Naive thymus-derived CD4-positive, alpha-beta T cell (primary cell): ENCODE measurements at regions not wholly inside any gene's neighbourhood (a gene's known extent, or its start where the extent isn't known, plus 50 kb on each side); places are given as distances from the start of the nearest gene placed in this dataset.

Experiments used
- ATAC-seq: fragments of 150-1000 bp; cut with Tn5 transposase; 2 replicates; pipeline ENCODE4 v1.10.0; 2021; ENCODE audit warnings: mild to moderate bottlenecking, moderate library complexity
- CTCF ChIA-PET: fragments of 350-600 bp; sonication (Branson Sonifier 250); formaldehyde crosslinking; loops from one replicate; lab custom pipeline; 2021; ENCODE audit warnings: antibody characterized with exemption; lab: Charles Lee
- POLR2A ChIA-PET: fragments of 350-600 bp; sonication (Branson Sonifier 250); formaldehyde crosslinking; loops from one replicate; lab custom pipeline; 2021; ENCODE audit warnings: antibody characterized with exemption, inconsistent platforms; lab: Charles Lee
- DNase-seq, 9 donors: peaks; one replicate each; pipeline versions ENCODE4 v3.0.0 to v3.0.0-alpha.2; 2020 to 2022; ENCODE audit warnings: mixed read lengths in 1 of 9
- H3K27ac ChIP-seq: one replicate; pipeline ENCODE4 v1.7.0; 2013; ENCODE audit warnings: mild to moderate bottlenecking, low read depth, low read length, moderate library complexity
- H3K27me3 ChIP-seq, 2 donors: one replicate each; pipeline ENCODE4 v1.7.0; 2013; ENCODE audit warnings: low read length in 2 of 2, mild to moderate bottlenecking in 2 of 2, moderate library complexity in 2 of 2; ENCODE audit not compliant: control insufficient read depth in 2 of 2, insufficient read depth in 2 of 2
- H3K36me3 ChIP-seq, 3 experiments: 1 replicate in 2 of 3; 2 replicates in 1 of 3; pipeline ENCODE4 v1.7.0; 2013; ENCODE audit warnings: low read length in 3 of 3, mild to moderate bottlenecking in 3 of 3, moderate library complexity in 1 of 3; ENCODE audit not compliant: insufficient read depth in 3 of 3, control insufficient read depth in 2 of 3
- H3K4me1 ChIP-seq, 2 donors: one replicate each; pipeline ENCODE4 v1.7.0; 2013; ENCODE audit warnings: low read length in 2 of 2, mild to moderate bottlenecking in 2 of 2, moderate library complexity in 1 of 2; ENCODE audit not compliant: control insufficient read depth in 2 of 2, insufficient read depth in 2 of 2
- H3K4me3 ChIP-seq: 2 replicates; pipeline ENCODE4 v1.7.0; 2013; ENCODE audit warnings: mild to moderate bottlenecking, low read length
- H3K9me3 ChIP-seq, 3 experiments: 1 replicate in 2 of 3; 2 replicates in 1 of 3; pipeline ENCODE4 v1.7.0; 2013; ENCODE audit warnings: low read length in 3 of 3; ENCODE audit not compliant: control insufficient read depth in 2 of 3
- H3K27ac Mint-ChIP-seq, 9 donors: one replicate each; pipeline ENCODE4 v1.8.0; 2020 to 2022; ENCODE audit warnings: mixed read lengths in 9 of 9, mild to moderate bottlenecking in 8 of 9, moderate library complexity in 5 of 9, inconsistent platforms in 2 of 9
- H3K27me3 Mint-ChIP-seq, 5 donors: one replicate each; pipeline ENCODE4 v1.8.0; 2021 to 2022; ENCODE audit warnings: mixed read lengths in 5 of 5, mild to moderate bottlenecking in 1 of 5
- H3K36me3 Mint-ChIP-seq, 5 donors: one replicate each; pipeline ENCODE4 v1.8.0; 2020 to 2022; ENCODE audit warnings: mixed read lengths in 5 of 5, mild to moderate bottlenecking in 3 of 5, inconsistent platforms in 1 of 5
- H3K4me1 Mint-ChIP-seq, 7 donors: one replicate each; pipeline ENCODE4 v1.8.0; 2020 to 2022; ENCODE audit warnings: mixed read lengths in 7 of 7, mild to moderate bottlenecking in 3 of 7, inconsistent platforms in 1 of 7
- H3K4me3 Mint-ChIP-seq, 10 donors: one replicate each; pipeline ENCODE4 v1.8.0; 2020 to 2022; ENCODE audit warnings: mild to moderate bottlenecking in 10 of 10, mixed read lengths in 10 of 10, moderate library complexity in 6 of 10, inconsistent platforms in 2 of 10
- H3K9me3 Mint-ChIP-seq, 11 donors: one replicate each; pipeline ENCODE4 v1.8.0; 2020 to 2022; ENCODE audit warnings: mixed read lengths in 11 of 11, mild to moderate bottlenecking in 4 of 11, inconsistent platforms in 1 of 11, moderate library complexity in 1 of 11
- intact Hi-C, 2 donors: fragments of 100-400 bp; cut with micrococcal nuclease; formaldehyde crosslinking; loops; one replicate each; pipeline ENCODE4 v1.15.1; 2023

- intact Hi-C loops = no loop called here
- no peak for DNase-seq
- H3K36me3 Mint-ChIP-seq = peaks cover 0 to 3% (median 0%) of the 10 kb centered on the region in 5 donors
- no peaks in the 10 kb centered on the region for H3K9me3 Mint-ChIP-seq
- no peaks in the 10 kb centered on the region for H3K9me3 ChIP-seq
- no peak overlapping the region for H3K4me3 ChIP-seq
- no peak overlapping the region for H3K27ac ChIP-seq
- CTCF ChIA-PET = interaction anchor here (0.9 kb wide), 1 partner anchor 274 kb away, joined by 3 read pairs; no protein-coding TSS in a partner anchor
- H3K4me1 ChIP-seq = no peaks in the 10 kb centered on the region
- ATAC-seq = no peak
- peaks cover 6 to 17% (median 11%) of the 10 kb centered on the region in 7 donors for H3K4me1 Mint-ChIP-seq
- H3K36me3 ChIP-seq = no peaks in the 10 kb centered on the region
- peaks cover 22 to 76% (median 45%) of the 10 kb centered on the region in 5 donors for H3K27me3 Mint-ChIP-seq
- no peak overlapping the region for H3K27ac Mint-ChIP-seq
- H3K4me3 Mint-ChIP-seq = no peak overlapping the region
- H3K27me3 ChIP-seq = peaks cover 0 to 5% of the 10 kb centered on the region in 2 donors
- POLR2A ChIA-PET = no interaction called here
These were observed 102.9 kb upstream of the FGF3 start for GRCh38 chr11:69922015-69922595.

- intact Hi-C loops = no loop called here
These were observed 103.4 kb upstream of the FGF3 start for GRCh38 chr11:69922596-69923111.

GRCh38 chr11:69923196-69923595, 104.0 kb upstream of the FGF3 start:
- peaks cover 0 to 2% (median 0%) of the 10 kb centered on the region in 11 donors for H3K9me3 Mint-ChIP-seq
- no peaks in the 10 kb centered on the region for H3K4me1 ChIP-seq
- peaks cover 0 to 3% (median 0%) of the 10 kb centered on the region in 5 donors for H3K36me3 Mint-ChIP-seq
- POLR2A ChIA-PET = no interaction called here
- no peak overlapping the region for H3K4me3 Mint-ChIP-seq
- H3K27me3 Mint-ChIP-seq = peaks cover 32 to 79% (median 48%) of the 10 kb centered on the region in 5 donors
- DNase-seq (no peak), ATAC-seq (no peak)
- no peaks in the 10 kb centered on the region for H3K36me3 ChIP-seq
- H3K4me3 ChIP-seq = no peak overlapping the region
- intact Hi-C loops = no loop called here
- no peak overlapping the region for H3K27ac ChIP-seq
- H3K9me3 ChIP-seq = no peaks in the 10 kb centered on the region
- peaks cover 0 to 5% of the 10 kb centered on the region in 2 donors for H3K27me3 ChIP-seq
- CTCF ChIA-PET = interaction anchor here (0.7 kb wide), 1 partner anchor 13 kb away, joined by 3 read pairs; no protein-coding TSS in a partner anchor
- peaks cover 6 to 17% (median 11%) of the 10 kb centered on the region in 7 donors for H3K4me1 Mint-ChIP-seq
- no peak overlapping the region for H3K27ac Mint-ChIP-seq

More at GRCh38 chr11:69922596-69923111, 103.4 kb upstream of the FGF3 start:
- Histone ChIP-seq H3K27ac (no peak overlapping the region), H3K36me3 (no peaks in the 10 kb centered on the region), H3K4me1 (no peaks in the 10 kb centered on the region), H3K27me3 (peaks cover 0 to 5% of the 10 kb centered on the region in 2 donors), H3K9me3 (no peaks in the 10 kb centered on the region), H3K4me3 (no peak overlapping the region)
- ATAC-seq (no peak), DNase-seq (no peak)
- ChIA-PET CTCF (interaction anchor here (0.9 kb wide), 1 partner anchor 273 kb away, joined by 3 read pairs; no protein-coding TSS in a partner anchor), POLR2A (no interaction called here)
- H3K4me3 Mint-ChIP-seq = no peak overlapping the region
- H3K9me3 Mint-ChIP-seq = peaks cover 0 to 2% (median 0%) of the 10 kb centered on the region in 11 donors
- peaks cover 6 to 17% (median 11%) of the 10 kb centered on the region in 7 donors for H3K4me1 Mint-ChIP-seq
- peaks cover 0 to 3% (median 0%) of the 10 kb centered on the region in 5 donors for H3K36me3 Mint-ChIP-seq
- no peak overlapping the region for H3K27ac Mint-ChIP-seq
- peaks cover 27 to 76% (median 45%) of the 10 kb centered on the region in 5 donors for H3K27me3 Mint-ChIP-seq

- no peak for DNase-seq
These were observed 104.6 kb upstream of the FGF3 start for GRCh38 chr11:69923641-69924307.

GRCh38 chr11:69924308-69925161, 105.3 kb upstream of the FGF3 start:
- Mint-ChIP-seq H3K4me3 (peak overlapping the region in 1 of 10 donors; percentile 25), H3K27ac (no peak overlapping the region), H3K9me3 (peaks cover 0 to 5% (median 0%) of the 10 kb centered on the region in 11 donors), H3K27me3 (peaks cover 35 to 73% (median 45%) of the 10 kb centered on the region in 5 donors), H3K36me3 (peaks cover 0 to 3% (median 0%) of the 10 kb centered on the region in 5 donors), H3K4me1 (peaks cover 6 to 13% (median 11%) of the 10 kb centered on the region in 7 donors)
- no peaks in the 10 kb centered on the region for H3K4me1 ChIP-seq
- H3K9me3 ChIP-seq = no peaks in the 10 kb centered on the region
- ATAC-seq = no peak
- DNase-seq = no peak
- ChIA-PET CTCF (interaction anchor here (0.6 kb wide), 1 partner anchor 16 kb away, joined by 3 read pairs; no protein-coding TSS in a partner anchor), POLR2A (no interaction called here)
- H3K27me3 ChIP-seq = peaks cover 0 to 5% of the 10 kb centered on the region in 2 donors
- no peak overlapping the region for H3K27ac ChIP-seq
- intact Hi-C loops = no loop called here
- no peak overlapping the region for H3K4me3 ChIP-seq
- H3K36me3 ChIP-seq = no peaks in the 10 kb centered on the region

More at GRCh38 chr11:69923641-69924307, 104.6 kb upstream of the FGF3 start:
- peaks cover 33 to 77% (median 49%) of the 10 kb centered on the region in 5 donors for H3K27me3 Mint-ChIP-seq
- peaks cover 6 to 17% (median 11%) of the 10 kb centered on the region in 7 donors for H3K4me1 Mint-ChIP-seq
- no peak for ATAC-seq
- no peak overlapping the region for H3K4me3 Mint-ChIP-seq
- H3K36me3 Mint-ChIP-seq = peaks cover 0 to 3% (median 0%) of the 10 kb centered on the region in 5 donors
- Histone ChIP-seq H3K4me1 (no peaks in the 10 kb centered on the region), H3K27me3 (peaks cover 0 to 5% of the 10 kb centered on the region in 2 donors), H3K9me3 (no peaks in the 10 kb centered on the region), H3K27ac (no peak overlapping the region), H3K4me3 (no peak overlapping the region), H3K36me3 (no peaks in the 10 kb centered on the region)
- ChIA-PET CTCF (interaction anchor here (0.6 to 0.7 kb wide), 2 partner anchors 13 to 15 kb away, joined by 3 read pairs; no protein-coding TSS in a partner anchor), POLR2A (no interaction called here)
- H3K9me3 Mint-ChIP-seq = peaks cover 0 to 2% (median 0%) of the 10 kb centered on the region in 11 donors
- no peak overlapping the region for H3K27ac Mint-ChIP-seq
- intact Hi-C loops = no loop called here
